ENCODE measurements at regions not wholly inside any gene's neighbourhood (a gene's known extent, or its start where the extent isn't known, plus 50 kb on each side); places are given as distances from the start of the nearest gene placed in this dataset.
"Not testable (repeated sequence)": the region's sequence is repeated elsewhere in the genome, so short reads cannot be mapped to it uniquely, and the experiment has no call there.

DNA sequence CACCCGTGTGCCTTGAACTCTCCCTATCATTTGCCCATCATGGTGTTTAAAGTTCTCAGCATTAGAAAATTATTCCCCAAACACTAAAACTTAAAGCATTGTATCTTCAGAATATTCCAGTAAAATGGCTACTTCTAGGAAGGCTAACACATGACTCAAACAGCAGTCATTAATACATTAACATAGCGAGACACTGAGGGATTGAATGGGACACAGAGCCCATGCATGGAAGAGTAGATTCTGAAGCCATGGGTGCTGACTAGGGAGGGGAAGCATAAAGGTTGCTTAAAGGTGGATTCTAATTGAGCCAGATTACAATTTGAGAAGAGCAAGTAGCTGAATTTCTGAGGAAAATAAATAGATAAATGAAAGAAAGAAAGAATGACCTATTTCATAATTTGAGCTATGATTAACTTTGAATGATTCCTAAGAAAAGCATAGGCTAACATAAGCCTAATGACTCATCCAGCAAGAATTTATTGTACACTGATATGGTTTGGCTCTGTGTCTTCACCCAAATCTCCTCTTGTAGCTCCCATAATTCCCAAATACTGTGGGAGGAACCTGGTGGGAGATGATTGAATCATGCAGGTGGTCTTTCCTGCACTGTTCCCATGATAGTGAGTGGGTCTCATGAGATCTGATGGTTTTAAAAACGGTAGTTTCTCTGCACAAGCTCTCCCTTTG lies 79.8 kb upstream of the PIK3C3 start:
- no peak overlapping the region for H3K4me3 ChIP-seq (ENCODE audit: low read depth, low read length)
- TF ChIP-seq, protein P1, sequence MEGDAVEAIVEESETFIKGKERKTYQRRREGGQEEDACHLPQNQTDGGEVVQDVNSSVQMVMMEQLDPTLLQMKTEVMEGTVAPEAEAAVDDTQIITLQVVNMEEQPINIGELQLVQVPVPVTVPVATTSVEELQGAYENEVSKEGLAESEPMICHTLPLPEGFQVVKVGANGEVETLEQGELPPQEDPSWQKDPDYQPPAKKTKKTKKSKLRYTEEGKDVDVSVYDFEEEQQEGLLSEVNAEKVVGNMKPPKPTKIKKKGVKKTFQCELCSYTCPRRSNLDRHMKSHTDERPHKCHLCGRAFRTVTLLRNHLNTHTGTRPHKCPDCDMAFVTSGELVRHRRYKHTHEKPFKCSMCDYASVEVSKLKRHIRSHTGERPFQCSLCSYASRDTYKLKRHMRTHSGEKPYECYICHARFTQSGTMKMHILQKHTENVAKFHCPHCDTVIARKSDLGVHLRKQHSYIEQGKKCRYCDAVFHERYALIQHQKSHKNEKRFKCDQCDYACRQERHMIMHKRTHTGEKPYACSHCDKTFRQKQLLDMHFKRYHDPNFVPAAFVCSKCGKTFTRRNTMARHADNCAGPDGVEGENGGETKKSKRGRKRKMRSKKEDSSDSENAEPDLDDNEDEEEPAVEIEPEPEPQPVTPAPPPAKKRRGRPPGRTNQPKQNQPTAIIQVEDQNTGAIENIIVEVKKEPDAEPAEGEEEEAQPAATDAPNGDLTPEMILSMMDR (IDR thresholded peaks at IDR 0.05; ENCODE audit: insufficient read depth, low read depth, low read length) = no peak
- peak; percentile 66 for DNase-seq (ENCODE audit: low read depth)

DNA sequence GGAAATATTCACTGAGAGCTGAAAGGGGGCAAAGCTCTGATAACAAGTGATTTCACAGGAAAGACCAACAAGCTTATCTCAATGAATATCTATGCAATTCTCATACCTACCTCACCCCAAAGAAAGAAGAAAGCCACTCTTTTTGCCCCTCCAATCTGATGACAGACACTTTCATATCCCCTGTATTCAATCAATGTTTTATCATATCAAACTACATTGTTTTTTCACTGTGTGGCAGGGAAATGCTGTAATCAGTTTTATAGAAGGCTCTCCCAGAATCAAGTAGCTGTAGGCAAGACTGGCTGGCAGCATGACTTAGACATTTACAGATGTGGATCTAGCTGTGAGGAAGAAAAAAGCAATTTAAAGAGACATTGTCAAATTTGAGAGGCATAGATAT lies 81.3 kb upstream of the PIK3C3 start:
- TF ChIP-seq, protein P1 (IDR thresholded peaks at IDR 0.05; ENCODE audit: insufficient read depth, low read depth, low read length) = no peak
- DNase-seq (ENCODE audit: low read depth) = no peak
- H3K4me3 ChIP-seq (ENCODE audit: low read depth, low read length) = no peak overlapping the region

DNA sequence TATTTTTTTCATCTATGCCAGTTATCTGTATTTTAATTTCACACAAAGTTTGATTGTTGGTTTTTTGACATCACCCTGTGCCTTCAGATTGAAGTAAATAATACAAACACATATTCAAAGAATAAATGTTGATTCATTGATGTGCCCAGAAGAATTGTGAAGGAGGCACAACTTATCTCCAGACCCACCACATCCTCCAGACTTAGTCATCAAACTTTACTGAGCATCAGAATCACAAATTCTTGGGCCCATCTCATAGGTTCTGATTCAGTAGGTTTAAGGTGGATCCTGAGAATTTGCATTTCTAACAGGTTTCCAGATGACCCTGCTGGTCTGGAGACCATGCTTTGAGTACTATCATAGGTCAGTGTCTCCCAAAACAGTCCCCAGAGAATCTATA lies 82.8 kb upstream of the PIK3C3 start:
- H3K4me3 ChIP-seq (ENCODE audit: low read depth, low read length) = no peak overlapping the region
- TF ChIP-seq, protein P1 (IDR thresholded peaks at IDR 0.05; ENCODE audit: insufficient read depth, low read depth, low read length) = no peak
- DNase-seq (ENCODE audit: low read depth) = no peak

DNA sequence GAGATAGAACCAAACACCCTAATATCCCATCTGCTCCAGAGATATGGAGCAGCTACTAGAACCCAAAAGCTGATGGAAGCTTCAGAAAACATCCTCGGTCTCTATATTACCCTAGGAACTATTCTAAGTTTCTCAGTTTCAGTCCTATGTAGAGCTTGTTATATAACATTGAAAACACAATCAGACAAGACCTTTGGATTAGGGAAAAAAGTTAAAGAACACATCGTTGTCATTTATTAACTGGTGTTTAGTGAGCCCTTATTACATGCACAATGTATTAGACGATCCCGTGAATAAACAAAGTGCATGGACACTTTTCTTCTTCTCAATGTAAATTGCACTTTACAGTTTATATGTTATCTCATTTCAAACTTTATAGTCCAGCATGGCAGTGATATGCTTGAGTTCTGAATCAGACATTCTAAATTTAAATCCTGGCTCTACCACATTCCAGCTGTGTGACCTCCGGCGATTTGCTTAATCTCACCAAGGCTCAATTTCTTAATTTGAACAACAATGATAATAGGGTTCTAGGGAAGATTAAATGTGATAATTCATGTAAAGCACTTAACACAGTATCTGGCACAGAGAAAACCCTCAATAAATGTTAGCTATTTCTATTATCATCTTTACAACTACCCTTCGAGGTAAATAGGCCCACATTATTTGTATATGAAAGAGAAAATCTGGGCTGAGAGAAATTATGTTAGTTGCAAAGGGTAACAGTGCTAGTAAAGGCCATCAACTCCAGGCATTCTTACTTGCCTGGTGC lies 83.6 kb upstream of the PIK3C3 start:
- no peak for DNase-seq (ENCODE audit: low read depth)
- H3K4me3 ChIP-seq (ENCODE audit: low read depth, low read length) = no peak overlapping the region
- TF ChIP-seq, protein P1 (IDR thresholded peaks at IDR 0.05; ENCODE audit: insufficient read depth, low read depth, low read length) = no peak

DNA sequence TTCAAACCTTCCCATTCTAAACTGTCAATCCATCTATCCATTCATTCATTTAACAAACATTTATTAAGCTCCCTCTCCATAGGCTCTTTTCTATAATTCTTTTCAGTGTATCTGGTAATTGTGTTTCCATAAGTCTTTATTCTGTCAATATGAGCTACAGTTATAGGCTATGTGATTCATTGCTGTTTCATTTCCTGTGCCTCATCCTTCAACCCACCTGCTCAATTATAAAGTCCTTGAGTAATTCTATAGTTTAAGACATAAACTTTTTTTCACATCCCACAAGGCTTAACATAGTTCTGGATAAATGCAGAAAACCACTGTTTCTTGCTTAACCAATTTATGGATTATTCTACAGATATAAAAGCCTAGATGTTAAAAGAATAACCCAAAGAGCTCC lies 84.2 kb upstream of the PIK3C3 start:
- no peak overlapping the region for H3K4me3 ChIP-seq (ENCODE audit: low read depth, low read length)
- TF ChIP-seq, protein P1 (IDR thresholded peaks at IDR 0.05; ENCODE audit: insufficient read depth, low read depth, low read length) = no peak
- DNase-seq (ENCODE audit: low read depth) = peak; percentile 2

DNA sequence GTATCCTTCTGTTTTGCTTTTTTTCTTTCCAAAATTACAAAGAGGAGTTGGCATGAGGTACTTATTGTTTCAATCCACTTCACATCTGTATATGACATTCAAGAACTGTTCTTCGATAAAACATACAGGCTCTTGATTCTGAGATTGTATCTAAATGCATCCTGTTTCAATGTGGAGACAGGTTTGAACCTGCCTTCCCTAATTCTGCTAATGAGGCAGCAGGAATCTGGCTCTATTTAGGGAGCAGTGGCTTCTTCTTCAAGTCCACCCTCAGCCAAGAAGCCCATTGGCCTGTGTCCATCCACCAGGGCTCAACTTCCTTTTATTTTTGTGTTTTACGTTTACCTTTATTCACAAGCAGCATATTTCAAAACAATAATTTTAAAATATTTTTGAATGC lies 84.8 kb upstream of the PIK3C3 start:
- DNase-seq (ENCODE audit: low read depth) = no peak
- TF ChIP-seq, protein P1 (IDR thresholded peaks at IDR 0.05; ENCODE audit: insufficient read depth, low read depth, low read length) = no peak
- H3K4me3 ChIP-seq (ENCODE audit: low read depth, low read length) = no peak overlapping the region

DNA sequence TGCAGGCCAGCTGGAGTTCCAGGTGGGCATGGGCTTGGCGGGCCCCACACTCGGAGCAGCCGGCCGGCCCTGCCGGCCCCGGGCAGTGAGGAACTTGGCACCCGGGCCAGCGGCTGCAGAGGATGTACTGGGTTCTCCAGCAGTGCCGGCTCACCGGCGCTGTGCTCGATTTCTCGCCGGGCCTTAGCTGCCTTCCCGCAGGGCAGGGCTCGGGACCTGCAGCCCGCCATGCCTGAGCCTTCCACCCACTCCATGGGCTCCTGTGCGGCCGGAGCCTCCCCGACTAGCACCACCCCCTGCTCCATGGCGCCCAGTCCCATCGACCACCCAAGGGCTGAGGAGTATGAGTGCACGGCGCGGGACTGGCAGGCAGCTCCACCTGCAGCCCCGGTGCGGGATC lies 89.2 kb upstream of the PIK3C3 start:
- not testable (repeated sequence) for H3K4me3 ChIP-seq (ENCODE audit: low read depth, low read length); DNase-seq (ENCODE audit: low read depth)

All from fibroblast of villous mesenchyme (primary cell).